Panc1 (cell line): ENCODE measurements at regions not wholly inside any gene's neighbourhood (a gene's known extent, or its start where the extent isn't known, plus 50 kb on each side); places are given as distances from the start of the nearest gene placed in this dataset.

Experiments used
- CTCF ChIP-seq: fragments of 450-650 bp; IDR thresholded peaks from 2 replicates; pipeline ENCODE4 v1.5.1; 2017; ENCODE audit warnings: mild to moderate bottlenecking
- POLR2AphosphoS5 ChIP-seq: IDR thresholded peaks from 2 replicates; pipeline ENCODE4 v1.6.1; 2012; ENCODE audit warnings: mild to moderate bottlenecking, low read depth, low read length, moderate library complexity
- TCF7L2 ChIP-seq: IDR thresholded peaks from 2 replicates; pipeline ENCODE4 v1.6.1; 2011; ENCODE audit warnings: mild to moderate bottlenecking, low read depth, low read length, inconsistent platforms

DNA sequence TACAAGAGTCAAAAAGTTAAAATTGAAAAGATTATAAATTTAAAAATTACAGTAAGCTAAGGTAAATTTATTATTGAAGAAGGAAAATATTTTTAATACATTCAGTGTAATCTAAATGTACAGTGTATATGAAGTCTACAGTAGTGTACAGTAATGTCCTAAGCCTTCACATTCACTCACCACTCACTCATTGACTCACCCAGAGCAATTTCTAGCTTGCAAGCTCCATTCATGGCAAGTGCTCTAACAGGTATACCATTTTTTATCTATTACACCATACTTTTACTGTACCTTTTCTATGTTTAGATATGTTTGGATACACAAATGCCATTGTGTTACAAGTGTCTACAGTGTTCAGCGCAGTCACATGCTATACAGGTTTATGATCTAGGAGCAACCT lies 389.7 kb downstream of the RASEF start:
- TF ChIP-seq CTCF (no peak), POLR2AphosphoS5 (no peak), TCF7L2 (no peak)
